H1 (cell line): ENCODE measurements at regions not wholly inside any gene's neighbourhood (a gene's known extent, or its start where the extent isn't known, plus 50 kb on each side); places are given as distances from the start of the nearest gene placed in this dataset.

Experiments used
- CTCF ChIP-seq, 3 experiments: IDR thresholded peaks; 1 replicate in 2 of 3; 2 replicates in 1 of 3; pipeline versions ENCODE4 v1.5.1 to v1.6.1; 2011; ENCODE audit warnings: low read length in 3 of 3, mild to moderate bottlenecking in 3 of 3, inconsistent platforms in 2 of 3, low read depth in 1 of 3, moderate library complexity in 1 of 3; ENCODE audit not compliant: insufficient read depth in 1 of 3; ENCODE audit errors: control extremely low read depth in 1 of 3
- HDAC2 ChIP-seq, 2 experiments: fragments of 300-600 bp in 1 of 2; sonication (generic) in 1 of 2; IDR thresholded peaks; 2 replicates each; pipeline ENCODE4 v1.6.1; 2011 to 2012; ENCODE audit warnings: low read depth in 2 of 2, low read length in 2 of 2, mild to moderate bottlenecking in 2 of 2, moderate library complexity in 2 of 2, borderline replicate concordance in 1 of 2, inconsistent platforms in 1 of 2
- POLR2A ChIP-seq, 2 experiments: IDR thresholded peaks; 1 replicate in 1 of 2; 2 replicates in 1 of 2; pipeline ENCODE4 v1.6.1; 2011; ENCODE audit warnings: low read depth in 2 of 2, low read length in 2 of 2, mild to moderate bottlenecking in 2 of 2; ENCODE audit errors: control extremely low read depth in 1 of 2
- ZNF274 ChIP-seq: IDR thresholded peaks from 2 replicates; pipeline ENCODE4 v1.7.0; 2012; ENCODE audit warnings: low read length, borderline replicate concordance; ENCODE audit errors: extremely low read depth
- TF ChIP-seq, protein P1 (sequence below): IDR thresholded peaks from 2 replicates; pipeline ENCODE4 v1.6.1; 2012; ENCODE audit warnings: inconsistent platforms

DNA sequence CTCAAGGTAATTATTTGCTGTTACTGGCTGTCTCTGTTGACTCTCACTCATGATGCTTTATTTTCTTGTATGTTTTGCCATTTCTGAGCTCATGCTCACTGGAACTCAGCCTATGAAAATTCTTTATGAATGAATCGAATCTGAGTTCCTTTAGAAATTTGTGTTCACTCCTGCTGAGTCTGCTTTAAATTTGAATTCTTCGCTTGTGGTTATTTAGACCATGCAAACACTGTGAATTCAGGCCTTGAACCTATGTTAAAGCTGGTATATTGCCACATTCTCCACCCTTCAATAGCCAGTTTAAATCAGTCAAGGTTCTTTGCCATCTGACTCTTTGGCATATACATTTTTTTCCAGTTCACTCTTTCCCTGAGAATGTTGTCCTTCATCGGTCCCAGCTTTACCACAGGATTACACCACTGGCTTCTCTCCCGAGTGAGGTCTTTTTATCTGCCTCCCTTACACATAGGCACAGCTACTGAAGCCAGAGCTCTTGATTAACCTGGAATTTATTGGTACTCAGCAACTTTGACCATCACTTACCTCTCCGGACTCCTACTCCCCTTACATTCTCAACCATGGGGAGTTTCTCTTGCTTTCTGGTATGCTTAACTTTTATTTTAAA is 400.6 kb downstream of the VPS13C start:
- TF ChIP-seq POLR2A (IDR thresholded peaks at IDR 0.05; ENCODE audit: control extremely low read depth in 1 of 2, low read depth in 2 of 2, low read length in 2 of 2) (no peak), HDAC2 (IDR thresholded peaks at IDR 0.05; ENCODE audit: borderline replicate concordance in 1 of 2, low read depth in 2 of 2, low read length in 2 of 2) (no peak), CTCF (IDR thresholded peaks at IDR 0.05; ENCODE audit: control extremely low read depth in 1 of 3, insufficient read depth in 1 of 3, low read depth in 1 of 3, low read length in 3 of 3) (no peak), ZNF274 (no peak)
- TF ChIP-seq, protein P1, sequence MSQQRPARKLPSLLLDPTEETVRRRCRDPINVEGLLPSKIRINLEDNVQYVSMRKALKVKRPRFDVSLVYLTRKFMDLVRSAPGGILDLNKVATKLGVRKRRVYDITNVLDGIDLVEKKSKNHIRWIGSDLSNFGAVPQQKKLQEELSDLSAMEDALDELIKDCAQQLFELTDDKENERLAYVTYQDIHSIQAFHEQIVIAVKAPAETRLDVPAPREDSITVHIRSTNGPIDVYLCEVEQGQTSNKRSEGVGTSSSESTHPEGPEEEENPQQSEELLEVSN = no peak
